ENCODE measurements at regions not wholly inside any gene's neighbourhood (a gene's known extent, or its start where the extent isn't known, plus 50 kb on each side); places are given as distances from the start of the nearest gene placed in this dataset.

GRCh38 chr16:65658349-65658748, 536.5 kb upstream of the CDH11 start:
- no peak for ATAC-seq
- Mint-ChIP-seq H3K27ac (no peak overlapping the region), H3K4me1 (no peaks in the 10 kb centered on the region), H3K4me3 (no peak overlapping the region), H3K9me3 (peaks cover 0 to 6% of the 10 kb centered on the region in 2 donors), H3K27me3 (peaks cover 7% of the 10 kb centered on the region)
- DNase-seq: no peak

- DNase-seq (no peak), ATAC-seq (no peak)
- no peaks in the 10 kb centered on the region for H3K4me1 Mint-ChIP-seq
- H3K27ac Mint-ChIP-seq: no peak overlapping the region
- no peak overlapping the region for H3K4me3 Mint-ChIP-seq
- peaks cover 0 to 4% of the 10 kb centered on the region in 2 donors for H3K9me3 Mint-ChIP-seq
- peaks cover 7% of the 10 kb centered on the region for H3K27me3 Mint-ChIP-seq
These were observed 535.7 kb upstream of the CDH11 start for GRCh38 chr16:65657556-65657955.

- ATAC-seq (no peak), DNase-seq (no peak)
- no peak overlapping the region for H3K27ac Mint-ChIP-seq
- no peaks in the 10 kb centered on the region for H3K4me1 Mint-ChIP-seq
- peaks cover 7% of the 10 kb centered on the region for H3K27me3 Mint-ChIP-seq
- no peak overlapping the region for H3K4me3 Mint-ChIP-seq
- peaks cover 0 to 8% of the 10 kb centered on the region in 2 donors for H3K9me3 Mint-ChIP-seq
These were observed 535.2 kb upstream of the CDH11 start for GRCh38 chr16:65657071-65657494.

GRCh38 chr16:65655802-65656201, 533.9 kb upstream of the CDH11 start:
- Mint-ChIP-seq H3K27ac (peak overlapping the region in 1 of 2 donors; percentile 5), H3K4me3 (no peak overlapping the region), H3K27me3 (peaks cover 7% of the 10 kb centered on the region), H3K4me1 (no peaks in the 10 kb centered on the region), H3K9me3 (peaks cover 0 to 9% of the 10 kb centered on the region in 2 donors)
- DNase-seq: no peak
- peak; percentile 31 for ATAC-seq

- Mint-ChIP-seq H3K4me1 (no peaks in the 10 kb centered on the region), H3K9me3 (peaks cover 6 to 10% of the 10 kb centered on the region in 2 donors), H3K27ac (peak overlapping the region in 1 of 2 donors; percentile 73), H3K4me3 (no peak overlapping the region), H3K27me3 (no peaks in the 10 kb centered on the region)
- DNase-seq (no peak), ATAC-seq (no peak)
These were observed 526.2 kb upstream of the CDH11 start for GRCh38 chr16:65648101-65648500.

- H3K27ac Mint-ChIP-seq: no peak overlapping the region
- H3K4me1 Mint-ChIP-seq: no peaks in the 10 kb centered on the region
These were observed 523.0 kb upstream of the CDH11 start for GRCh38 chr16:65644821-65645220.

GRCh38 chr16:65641762-65642289, 520.0 kb upstream of the CDH11 start:
- H3K4me3 Mint-ChIP-seq: no peak overlapping the region
- H3K27ac Mint-ChIP-seq: no peak overlapping the region
- DNase-seq: no peak
- H3K4me1 Mint-ChIP-seq: no peaks in the 10 kb centered on the region
- no peaks in the 10 kb centered on the region for H3K27me3 Mint-ChIP-seq
- ATAC-seq: no peak
- H3K9me3 Mint-ChIP-seq: peaks cover under 1 to 5% of the 10 kb centered on the region in 2 donors

More at GRCh38 chr16:65644821-65645220, 523.0 kb upstream of the CDH11 start:
- H3K9me3 Mint-ChIP-seq: peaks cover 0 to 6% of the 10 kb centered on the region in 2 donors
- no peaks in the 10 kb centered on the region for H3K27me3 Mint-ChIP-seq
- no peak overlapping the region for H3K4me3 Mint-ChIP-seq
- DNase-seq: no peak
- no peak for ATAC-seq

- peaks cover 5 to 6% of the 10 kb centered on the region in 2 donors for H3K9me3 Mint-ChIP-seq
- H3K4me3 Mint-ChIP-seq: no peak overlapping the region
- ATAC-seq: no peak
- H3K4me1 Mint-ChIP-seq: no peaks in the 10 kb centered on the region
- H3K27ac Mint-ChIP-seq: no peak overlapping the region
- no peak for DNase-seq
- H3K27me3 Mint-ChIP-seq: no peaks in the 10 kb centered on the region
These were observed 519.3 kb upstream of the CDH11 start for GRCh38 chr16:65641049-65641761.

- ATAC-seq (no peak), DNase-seq (no peak)
- H3K27me3 Mint-ChIP-seq: no peaks in the 10 kb centered on the region
- no peak overlapping the region for H3K4me3 Mint-ChIP-seq
- H3K4me1 Mint-ChIP-seq: no peaks in the 10 kb centered on the region
- H3K27ac Mint-ChIP-seq: no peak overlapping the region
- peaks cover 5 to 14% of the 10 kb centered on the region in 2 donors for H3K9me3 Mint-ChIP-seq
These were observed 513.0 kb upstream of the CDH11 start for GRCh38 chr16:65634833-65635232.

- Mint-ChIP-seq H3K27ac (no peak overlapping the region), H3K9me3 (peaks cover under 1 to 14% of the 10 kb centered on the region in 2 donors), H3K27me3 (no peaks in the 10 kb centered on the region), H3K4me3 (no peak overlapping the region), H3K4me1 (no peaks in the 10 kb centered on the region)
- no peak for ATAC-seq
- no peak for DNase-seq
These were observed 512.4 kb upstream of the CDH11 start for GRCh38 chr16:65634291-65634690.

GRCh38 chr16:65624666-65625065, 502.8 kb upstream of the CDH11 start:
- ATAC-seq (no peak), DNase-seq (no peak)
- no peak overlapping the region for H3K27ac Mint-ChIP-seq
- H3K9me3 Mint-ChIP-seq: peaks cover 9% of the 10 kb centered on the region in 2 donors
- H3K4me3 Mint-ChIP-seq: no peak overlapping the region
- no peaks in the 10 kb centered on the region for H3K4me1 Mint-ChIP-seq
- H3K27me3 Mint-ChIP-seq: no peaks in the 10 kb centered on the region

- DNase-seq: no peak
- Mint-ChIP-seq H3K4me1 (no peaks in the 10 kb centered on the region), H3K27ac (peak overlapping the region in 1 of 2 donors; percentile 23), H3K27me3 (no peaks in the 10 kb centered on the region), H3K4me3 (no peak overlapping the region), H3K9me3 (peaks cover 9% of the 10 kb centered on the region in 2 donors)
- ATAC-seq: no peak
These were observed 502.4 kb upstream of the CDH11 start for GRCh38 chr16:65624229-65624628.

- no peak overlapping the region for H3K4me3 Mint-ChIP-seq
- ATAC-seq (no peak), DNase-seq (no peak)
- no peaks in the 10 kb centered on the region for H3K27me3 Mint-ChIP-seq
- H3K27ac Mint-ChIP-seq: no peak overlapping the region
- H3K4me1 Mint-ChIP-seq: no peaks in the 10 kb centered on the region
- H3K9me3 Mint-ChIP-seq: peaks cover 9% of the 10 kb centered on the region in 2 donors
These were observed 501.0 kb upstream of the CDH11 start for GRCh38 chr16:65622871-65623270.

GRCh38 chr16:65622151-65622550, 500.3 kb upstream of the CDH11 start:
- Mint-ChIP-seq H3K27me3 (no peaks in the 10 kb centered on the region), H3K4me3 (no peak overlapping the region), H3K27ac (peak overlapping the region in 1 of 2 donors; percentile 47), H3K4me1 (no peaks in the 10 kb centered on the region), H3K9me3 (peaks cover 9% of the 10 kb centered on the region in 2 donors)
- no peak for ATAC-seq
- DNase-seq: no peak

- H3K27ac Mint-ChIP-seq: peak overlapping the region in 1 of 2 donors; percentile 47
- H3K4me3 Mint-ChIP-seq: no peak overlapping the region
- no peak for ATAC-seq
These were observed 499.8 kb upstream of the CDH11 start for GRCh38 chr16:65621640-65622039.

GRCh38 chr16:65619606-65620005, 497.7 kb upstream of the CDH11 start:
- DNase-seq: no peak
- no peak for ATAC-seq
- H3K4me3 Mint-ChIP-seq: no peak overlapping the region
- no peak overlapping the region for H3K27ac Mint-ChIP-seq
- no peaks in the 10 kb centered on the region for H3K27me3 Mint-ChIP-seq
- H3K4me1 Mint-ChIP-seq: no peaks in the 10 kb centered on the region
- peaks cover 9% of the 10 kb centered on the region in 2 donors for H3K9me3 Mint-ChIP-seq

More at GRCh38 chr16:65621640-65622039, 499.8 kb upstream of the CDH11 start:
- Mint-ChIP-seq H3K9me3 (peaks cover 9% of the 10 kb centered on the region in 2 donors), H3K27me3 (no peaks in the 10 kb centered on the region), H3K4me1 (no peaks in the 10 kb centered on the region)
- DNase-seq: no peak

Data from stimulated activated naive CD8-positive, alpha-beta T cell treated with anti-CD3 and anti-CD28 coated beads, Interleukin-15, amount 100 ng/mL, for 72 hours (primary cell).